ENCODE measurements at regions not wholly inside any gene's neighbourhood (a gene's known extent, or its start where the extent isn't known, plus 50 kb on each side); places are given as distances from the start of the nearest gene placed in this dataset.
"Not testable (repeated sequence)": the region's sequence is repeated elsewhere in the genome, so short reads cannot be mapped to it uniquely, and the experiment has no call there.

- Histone ChIP-seq H3K4me1 (ENCODE audit: control insufficient read depth in 4 of 4, insufficient read depth in 4 of 4, low read length in 3 of 4) (no peaks in the 10 kb centered on the region), H3K27me3 (ENCODE audit: control insufficient read depth in 4 of 4, insufficient read depth in 4 of 4, low read length in 3 of 4) (no peaks in the 10 kb centered on the region), H3K9me3 (ENCODE audit: control insufficient read depth in 4 of 4, low read length in 3 of 4) (no peaks in the 10 kb centered on the region), H3K27ac (ENCODE audit: low read depth in 1 of 2, low read length in 2 of 2) (no peak overlapping the region), H3K4me3 (ENCODE audit: low read depth in 1 of 3, low read length in 3 of 3) (no peak overlapping the region), H3K36me3 (ENCODE audit: control insufficient read depth in 4 of 4, insufficient read depth in 3 of 4, low read depth in 1 of 4, low read length in 3 of 4) (no peaks in the 10 kb centered on the region), H3K9ac (ENCODE audit: low read depth in 1 of 2, low read length in 2 of 2) (no peak overlapping the region)
- no peak for DNase-seq (ENCODE audit: low spot score)
- TF ChIP-seq SP1 (IDR thresholded peaks at IDR 0.05), result no peak
- no peak for TF ChIP-seq ZBTB33 (IDR thresholded peaks at IDR 0.05)
- no peak for TF ChIP-seq FOXA2 (IDR thresholded peaks at IDR 0.05)
- no peak for TF ChIP-seq HNF4G (IDR thresholded peaks at IDR 0.05)
- no peak for TF ChIP-seq RAD21 (IDR thresholded peaks at IDR 0.05)
- TF ChIP-seq, protein P1, sequence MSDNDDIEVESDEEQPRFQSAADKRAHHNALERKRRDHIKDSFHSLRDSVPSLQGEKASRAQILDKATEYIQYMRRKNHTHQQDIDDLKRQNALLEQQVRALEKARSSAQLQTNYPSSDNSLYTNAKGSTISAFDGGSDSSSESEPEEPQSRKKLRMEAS (IDR thresholded peaks at IDR 0.05), result no peak
- TF ChIP-seq YY1 (IDR thresholded peaks at IDR 0.05), result no peak
- TF ChIP-seq HNF4A (conservative IDR thresholded peaks at IDR 0.05), result no peak
- TF ChIP-seq FOXA1 (IDR thresholded peaks at IDR 0.05), result no peak
- TF ChIP-seq, protein P2, sequence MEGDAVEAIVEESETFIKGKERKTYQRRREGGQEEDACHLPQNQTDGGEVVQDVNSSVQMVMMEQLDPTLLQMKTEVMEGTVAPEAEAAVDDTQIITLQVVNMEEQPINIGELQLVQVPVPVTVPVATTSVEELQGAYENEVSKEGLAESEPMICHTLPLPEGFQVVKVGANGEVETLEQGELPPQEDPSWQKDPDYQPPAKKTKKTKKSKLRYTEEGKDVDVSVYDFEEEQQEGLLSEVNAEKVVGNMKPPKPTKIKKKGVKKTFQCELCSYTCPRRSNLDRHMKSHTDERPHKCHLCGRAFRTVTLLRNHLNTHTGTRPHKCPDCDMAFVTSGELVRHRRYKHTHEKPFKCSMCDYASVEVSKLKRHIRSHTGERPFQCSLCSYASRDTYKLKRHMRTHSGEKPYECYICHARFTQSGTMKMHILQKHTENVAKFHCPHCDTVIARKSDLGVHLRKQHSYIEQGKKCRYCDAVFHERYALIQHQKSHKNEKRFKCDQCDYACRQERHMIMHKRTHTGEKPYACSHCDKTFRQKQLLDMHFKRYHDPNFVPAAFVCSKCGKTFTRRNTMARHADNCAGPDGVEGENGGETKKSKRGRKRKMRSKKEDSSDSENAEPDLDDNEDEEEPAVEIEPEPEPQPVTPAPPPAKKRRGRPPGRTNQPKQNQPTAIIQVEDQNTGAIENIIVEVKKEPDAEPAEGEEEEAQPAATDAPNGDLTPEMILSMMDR (IDR thresholded peaks at IDR 0.05; ENCODE audit: low read depth, low read length, missing input control), result no peak
- TF ChIP-seq GABPA (IDR thresholded peaks at IDR 0.05 in 1 of 2, conservative IDR thresholded peaks at IDR 0.05 in 1 of 2), result no peak
- no peak for TF ChIP-seq TAF1 (conservative IDR thresholded peaks at IDR 0.05)
- no peak for TF ChIP-seq RXRA (IDR thresholded peaks at IDR 0.05)
- TF ChIP-seq NR2F2 (IDR thresholded peaks at IDR 0.05), result no peak
- no peak for TF ChIP-seq JUND (IDR thresholded peaks at IDR 0.05)
- TF ChIP-seq, protein P3, sequence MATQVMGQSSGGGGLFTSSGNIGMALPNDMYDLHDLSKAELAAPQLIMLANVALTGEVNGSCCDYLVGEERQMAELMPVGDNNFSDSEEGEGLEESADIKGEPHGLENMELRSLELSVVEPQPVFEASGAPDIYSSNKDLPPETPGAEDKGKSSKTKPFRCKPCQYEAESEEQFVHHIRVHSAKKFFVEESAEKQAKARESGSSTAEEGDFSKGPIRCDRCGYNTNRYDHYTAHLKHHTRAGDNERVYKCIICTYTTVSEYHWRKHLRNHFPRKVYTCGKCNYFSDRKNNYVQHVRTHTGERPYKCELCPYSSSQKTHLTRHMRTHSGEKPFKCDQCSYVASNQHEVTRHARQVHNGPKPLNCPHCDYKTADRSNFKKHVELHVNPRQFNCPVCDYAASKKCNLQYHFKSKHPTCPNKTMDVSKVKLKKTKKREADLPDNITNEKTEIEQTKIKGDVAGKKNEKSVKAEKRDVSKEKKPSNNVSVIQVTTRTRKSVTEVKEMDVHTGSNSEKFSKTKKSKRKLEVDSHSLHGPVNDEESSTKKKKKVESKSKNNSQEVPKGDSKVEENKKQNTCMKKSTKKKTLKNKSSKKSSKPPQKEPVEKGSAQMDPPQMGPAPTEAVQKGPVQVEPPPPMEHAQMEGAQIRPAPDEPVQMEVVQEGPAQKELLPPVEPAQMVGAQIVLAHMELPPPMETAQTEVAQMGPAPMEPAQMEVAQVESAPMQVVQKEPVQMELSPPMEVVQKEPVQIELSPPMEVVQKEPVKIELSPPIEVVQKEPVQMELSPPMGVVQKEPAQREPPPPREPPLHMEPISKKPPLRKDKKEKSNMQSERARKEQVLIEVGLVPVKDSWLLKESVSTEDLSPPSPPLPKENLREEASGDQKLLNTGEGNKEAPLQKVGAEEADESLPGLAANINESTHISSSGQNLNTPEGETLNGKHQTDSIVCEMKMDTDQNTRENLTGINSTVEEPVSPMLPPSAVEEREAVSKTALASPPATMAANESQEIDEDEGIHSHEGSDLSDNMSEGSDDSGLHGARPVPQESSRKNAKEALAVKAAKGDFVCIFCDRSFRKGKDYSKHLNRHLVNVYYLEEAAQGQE (IDR thresholded peaks at IDR 0.05), result no peak
These were observed 187.8 kb downstream of the PYDC2 start for GRCh38 chr3:191648787-191649186.

- Histone ChIP-seq H3K27ac (ENCODE audit: low read depth in 1 of 2, low read length in 2 of 2) (no peak overlapping the region), H3K36me3 (ENCODE audit: control insufficient read depth in 4 of 4, insufficient read depth in 3 of 4, low read depth in 1 of 4, low read length in 3 of 4) (no peaks in the 10 kb centered on the region), H3K4me1 (ENCODE audit: control insufficient read depth in 4 of 4, insufficient read depth in 4 of 4, low read length in 3 of 4) (no peaks in the 10 kb centered on the region), H3K9ac (ENCODE audit: low read depth in 1 of 2, low read length in 2 of 2) (no peak overlapping the region), H3K9me3 (ENCODE audit: control insufficient read depth in 4 of 4, low read length in 3 of 4) (no peaks in the 10 kb centered on the region), H3K4me3 (ENCODE audit: low read depth in 1 of 3, low read length in 3 of 3) (no peak overlapping the region), H3K27me3 (ENCODE audit: control insufficient read depth in 4 of 4, insufficient read depth in 4 of 4, low read length in 3 of 4) (no peaks in the 10 kb centered on the region)
- WGBS, result 25% methylated on average over 1 of the region's 1 CpG
- no peak for TF ChIP-seq GABPA (IDR thresholded peaks at IDR 0.05 in 1 of 2, conservative IDR thresholded peaks at IDR 0.05 in 1 of 2)
- no peak for DNase-seq (ENCODE audit: low spot score)
These were observed 188.7 kb downstream of the PYDC2 start for GRCh38 chr3:191649626-191650025.

DNA sequence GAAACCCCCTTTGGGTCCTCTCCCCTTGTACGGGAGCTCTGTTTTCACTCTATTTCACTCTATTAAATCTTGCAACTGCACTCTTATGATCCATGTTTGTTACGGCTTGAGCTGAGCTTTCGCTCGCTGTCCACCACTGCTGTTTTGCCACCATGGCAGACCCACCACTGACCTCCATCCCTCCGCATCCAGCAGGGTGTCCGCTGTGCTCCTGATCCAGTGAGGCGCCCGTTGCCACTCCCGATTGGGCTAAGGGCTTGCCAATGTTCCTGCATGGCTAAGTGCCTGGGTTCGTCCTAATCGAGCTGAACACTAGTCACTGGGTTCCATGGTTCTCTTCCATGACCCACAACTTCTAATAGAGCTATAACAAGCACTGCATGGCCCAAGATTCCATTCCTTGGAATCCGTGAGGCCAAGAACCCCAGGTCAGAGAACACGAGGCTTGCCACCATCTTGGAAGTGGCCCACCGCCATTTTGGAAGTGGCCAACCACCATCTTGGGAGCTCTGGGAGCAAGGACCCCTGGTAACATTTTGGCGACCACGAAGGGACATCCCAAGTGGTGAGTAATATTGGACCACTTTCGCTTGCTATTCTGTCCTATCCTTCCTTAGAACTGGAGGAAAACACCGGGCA lies 197.9 kb downstream of the PYDC2 start:
- H3K9me3 ChIP-seq (ENCODE audit: control insufficient read depth in 4 of 4, low read length in 3 of 4); H3K4me1 ChIP-seq (ENCODE audit: control insufficient read depth in 4 of 4, insufficient read depth in 4 of 4, low read length in 3 of 4); H3K36me3 ChIP-seq (ENCODE audit: control insufficient read depth in 4 of 4, insufficient read depth in 3 of 4, low read depth in 1 of 4, low read length in 3 of 4); H3K27me3 ChIP-seq (ENCODE audit: control insufficient read depth in 4 of 4, insufficient read depth in 4 of 4, low read length in 3 of 4); H3K4me3 ChIP-seq (ENCODE audit: low read depth in 1 of 3, low read length in 3 of 3); DNase-seq (ENCODE audit: low spot score); H3K27ac ChIP-seq (ENCODE audit: low read depth in 1 of 2, low read length in 2 of 2); H3K9ac ChIP-seq (ENCODE audit: low read depth in 1 of 2, low read length in 2 of 2): not testable (repeated sequence)
- 87% methylated on average over 18 of the region's 18 CpGs for WGBS

DNA sequence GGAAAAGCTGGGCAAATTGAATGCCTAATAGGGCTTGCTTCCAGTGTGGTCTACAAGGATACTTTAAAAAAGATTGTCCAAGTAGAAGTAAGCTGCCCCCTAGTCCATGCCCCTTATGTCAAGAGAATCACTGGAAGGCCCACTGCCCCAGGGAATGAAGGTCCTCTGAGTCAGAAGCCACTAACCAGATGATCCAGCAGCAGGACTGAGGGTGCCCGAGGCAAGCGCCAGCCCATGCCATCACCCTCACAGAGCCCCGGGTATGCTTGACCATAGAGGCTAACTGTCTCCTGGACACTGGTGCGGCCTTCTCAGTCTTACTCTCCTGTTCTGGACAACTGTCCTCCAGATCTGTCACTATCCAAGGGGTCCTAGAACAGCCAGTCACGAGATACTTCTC lies 201.2 kb downstream of the PYDC2 start:
- H3K27me3 ChIP-seq (ENCODE audit: control insufficient read depth in 4 of 4, insufficient read depth in 4 of 4, low read length in 3 of 4); H3K9ac ChIP-seq (ENCODE audit: low read depth in 1 of 2, low read length in 2 of 2); H3K4me1 ChIP-seq (ENCODE audit: control insufficient read depth in 4 of 4, insufficient read depth in 4 of 4, low read length in 3 of 4); H3K9me3 ChIP-seq (ENCODE audit: control insufficient read depth in 4 of 4, low read length in 3 of 4); H3K27ac ChIP-seq (ENCODE audit: low read depth in 1 of 2, low read length in 2 of 2); DNase-seq (ENCODE audit: low spot score); H3K4me3 ChIP-seq (ENCODE audit: low read depth in 1 of 3, low read length in 3 of 3); H3K36me3 ChIP-seq (ENCODE audit: control insufficient read depth in 4 of 4, insufficient read depth in 3 of 4, low read depth in 1 of 4, low read length in 3 of 4): not testable (repeated sequence)
- 92% methylated on average over 5 of the region's 5 CpGs for WGBS

Data from liver (tissue), 8 donors.